Mammary epithelial cell (primary cell): ENCODE measurements at regions not wholly inside any gene's neighbourhood (a gene's known extent, or its start where the extent isn't known, plus 50 kb on each side); places are given as distances from the start of the nearest gene placed in this dataset.

Experiments used
- CTCF ChIP-seq, 2 donors: IDR thresholded peaks in 1 of 2; conservative IDR thresholded peaks in 1 of 2; 2 replicates each; pipeline ENCODE4 v1.5.1; 2011 to 2012; ENCODE audit warnings: inconsistent platforms in 2 of 2, low read length in 2 of 2, mild to moderate bottlenecking in 2 of 2, control low read depth in 1 of 2, low read depth in 1 of 2; ENCODE audit not compliant: insufficient read depth in 1 of 2; ENCODE audit errors: extremely low read depth in 1 of 2
- EZH2 ChIP-seq: IDR thresholded peaks from 2 replicates; pipeline ENCODE4 v1.6.1; 2012; ENCODE audit warnings: low read length, inconsistent platforms, borderline replicate concordance

GRCh38 chr4:24727390-24728224 is 67.8 kb upstream of the SOD3 start:
- TF ChIP-seq CTCF (conservative IDR thresholded peaks at IDR 0.05 in 1 of 2, IDR thresholded peaks at IDR 0.05 in 1 of 2; ENCODE audit: extremely low read depth in 1 of 2, insufficient read depth in 1 of 2, low read depth in 1 of 2, low read length in 2 of 2) (no peak), EZH2 (no peak)
